ENCODE measurements at regions not wholly inside any gene's neighbourhood (a gene's known extent, or its start where the extent isn't known, plus 50 kb on each side); places are given as distances from the start of the nearest gene placed in this dataset.
"Not testable (repeated sequence)": the region's sequence is repeated elsewhere in the genome, so short reads cannot be mapped to it uniquely, and the experiment has no call there.

- DNase-seq: no peak
- no peaks in the 10 kb centered on the region for H3K4me1 ChIP-seq
- no peak overlapping the region for H3K4me3 ChIP-seq
- H3K36me3 ChIP-seq: no peaks in the 10 kb centered on the region
- TF ChIP-seq POLR2A (IDR thresholded peaks at IDR 0.05): no peak
- peak in 1 of 4 experiments; percentile 45 for TF ChIP-seq CTCF (IDR thresholded peaks at IDR 0.05)
- H3K27me3 ChIP-seq: no peaks in the 10 kb centered on the region
- H3K27ac ChIP-seq: no peak overlapping the region
- intact Hi-C loops (cut with DNase I; ENCODE audit: low total_unique reads): no loop called here
- no peaks in the 10 kb centered on the region for H3K9me3 ChIP-seq
Observed at GRCh38 chrX:55342533-55343501, 78.1 kb upstream of the PAGE3 start.

GRCh38 chrX:55356609-55357008 lies 91.9 kb upstream of the PAGE3 start:
- DNase-seq: no peak
- H3K4me1 ChIP-seq: no peaks in the 10 kb centered on the region
- no peak overlapping the region for H3K27ac ChIP-seq
- H3K9me3 ChIP-seq: no peaks in the 10 kb centered on the region
- intact Hi-C loops (cut with DNase I; ENCODE audit: low total_unique reads): no loop called here
- no peak for TF ChIP-seq POLR2A (IDR thresholded peaks at IDR 0.05)
- no peak for TF ChIP-seq CTCF (IDR thresholded peaks at IDR 0.05)
- H3K4me3 ChIP-seq: no peak overlapping the region
- H3K36me3 ChIP-seq: no peaks in the 10 kb centered on the region
- H3K27me3 ChIP-seq: no peaks in the 10 kb centered on the region

GRCh38 chrX:55357236-55357635 lies 92.5 kb upstream of the PAGE3 start:
- Histone ChIP-seq H3K9me3 (no peaks in the 10 kb centered on the region), H3K4me3 (no peak overlapping the region), H3K4me1 (no peaks in the 10 kb centered on the region), H3K27me3 (no peaks in the 10 kb centered on the region), H3K27ac (no peak overlapping the region), H3K36me3 (no peaks in the 10 kb centered on the region)
- no peak for TF ChIP-seq POLR2A (IDR thresholded peaks at IDR 0.05)
- no peak for DNase-seq
- intact Hi-C loops (cut with DNase I; ENCODE audit: low total_unique reads): no loop called here

GRCh38 chrX:55379396-55379795 lies 72.5 kb upstream of the MAGEH1 start:
- TF ChIP-seq POLR2A (IDR thresholded peaks at IDR 0.05) (no peak), CTCF (IDR thresholded peaks at IDR 0.05) (no peak)
- Histone ChIP-seq H3K36me3 (no peaks in the 10 kb centered on the region), H3K27ac (no peak overlapping the region), H3K4me3 (no peak overlapping the region), H3K4me1 (no peaks in the 10 kb centered on the region), H3K9me3 (no peaks in the 10 kb centered on the region), H3K27me3 (no peaks in the 10 kb centered on the region)
- DNase-seq: no peak
- intact Hi-C loops (cut with DNase I; ENCODE audit: low total_unique reads): no loop called here

GRCh38 chrX:55389376-55389775 lies 62.6 kb upstream of the MAGEH1 start:
- Histone ChIP-seq H3K36me3 (no peaks in the 10 kb centered on the region), H3K9me3 (no peaks in the 10 kb centered on the region), H3K27ac (no peak overlapping the region), H3K4me3 (no peak overlapping the region), H3K27me3 (no peaks in the 10 kb centered on the region), H3K4me1 (no peaks in the 10 kb centered on the region)
- intact Hi-C loops (cut with DNase I; ENCODE audit: low total_unique reads): no loop called here
- DNase-seq: no peak
- TF ChIP-seq POLR2A (IDR thresholded peaks at IDR 0.05) (no peak), CTCF (IDR thresholded peaks at IDR 0.05) (no peak)

- intact Hi-C loops (cut with DNase I; ENCODE audit: low total_unique reads); H3K9me3 ChIP-seq; H3K36me3 ChIP-seq; H3K4me3 ChIP-seq; DNase-seq; H3K27ac ChIP-seq; H3K4me1 ChIP-seq; H3K27me3 ChIP-seq: not testable (repeated sequence)
Observed at GRCh38 chrX:55396836-55397235, 55.1 kb upstream of the MAGEH1 start.

Measured in uterus (tissue), 3 donors.